MM.1S (cell line): ENCODE measurements at regions not wholly inside any gene's neighbourhood (a gene's known extent, or its start where the extent isn't known, plus 50 kb on each side); places are given as distances from the start of the nearest gene placed in this dataset.

Experiments
- CTCF ChIP-seq: fragments of 300-600 bp; sonication (generic); IDR thresholded peaks from 2 replicates; pipeline ENCODE4 v1.5.1; 2016; ENCODE audit warnings: antibody characterized with exemption, low read length, mixed read lengths
- EZH2 ChIP-seq: fragments of 300-600 bp; sonication (generic); optimal IDR thresholded peaks from 2 replicates; pipeline ENCODE3; 2017; ENCODE audit warnings: low read depth, mild to moderate bottlenecking, antibody characterized with exemption, low read length, mixed read lengths

GRCh38 chr18:25929787-25930186 lies 160.6 kb downstream of the SS18 start:
- no peak for TF ChIP-seq CTCF
- TF ChIP-seq EZH2, result no peak
